AG04449 (cell line): ENCODE measurements at regions not wholly inside any gene's neighbourhood (a gene's known extent, or its start where the extent isn't known, plus 50 kb on each side); places are given as distances from the start of the nearest gene placed in this dataset.
A peak's percentile ranks its signal among the peaks of the same experiment; 100 is the strongest.
"Not testable (repeated sequence)": the region's sequence is repeated elsewhere in the genome, so short reads cannot be mapped to it uniquely, and the experiment has no call there.

Source experiments
- CTCF ChIA-PET: fragments of 350-600 bp; formaldehyde crosslinking; extraction: SDS; loops from one replicate; lab custom pipeline; 2021; ENCODE audit warnings: antibody characterized with exemption; lab: Yijun Ruan, JAX
- POLR2A ChIA-PET: fragments of 400-600, 350-600 bp; formaldehyde crosslinking; extraction: SDS; loops from one replicate; lab custom pipeline; 2020; ENCODE audit warnings: antibody characterized with exemption, inconsistent platforms; lab: Yijun Ruan, JAX
- DNase-seq: peaks from one replicate; pipeline ENCODE4 v3.0.0-alpha.2; 2010; ENCODE audit warnings: low read depth, low spot score
- H3K4me3 ChIP-seq: 2 replicates; pipeline ENCODE4 v1.5.1; 2011; ENCODE audit warnings: low read depth, mild to moderate bottlenecking, control low read depth, low read length
- CTCF ChIP-seq: IDR thresholded peaks from one replicate; pipeline ENCODE4 v1.5.1; 2011; ENCODE audit warnings: mild to moderate bottlenecking, moderate library complexity, low read length, control low read depth, inconsistent platforms; ENCODE audit not compliant: insufficient read depth; ENCODE audit errors: missing control alignments

GRCh38 chr6:144429753-144430152 is 144.6 kb downstream of the UTRN start:
- TF ChIP-seq CTCF, result no peak
- no peak for DNase-seq
- H3K4me3 ChIP-seq, result no peak overlapping the region
- ChIA-PET CTCF (interaction anchor here (0.8 to 1.1 kb wide), 2 partner anchors 10 to 323 kb away, joined by 3 read pairs; no protein-coding TSS in a partner anchor), POLR2A (no interaction called here)

- POLR2A ChIA-PET, DNase-seq, CTCF ChIA-PET, H3K4me3 ChIP-seq: not testable (repeated sequence)
Observed at GRCh38 chr6:144433446-144433845, 148.3 kb downstream of the UTRN start.

DNA sequence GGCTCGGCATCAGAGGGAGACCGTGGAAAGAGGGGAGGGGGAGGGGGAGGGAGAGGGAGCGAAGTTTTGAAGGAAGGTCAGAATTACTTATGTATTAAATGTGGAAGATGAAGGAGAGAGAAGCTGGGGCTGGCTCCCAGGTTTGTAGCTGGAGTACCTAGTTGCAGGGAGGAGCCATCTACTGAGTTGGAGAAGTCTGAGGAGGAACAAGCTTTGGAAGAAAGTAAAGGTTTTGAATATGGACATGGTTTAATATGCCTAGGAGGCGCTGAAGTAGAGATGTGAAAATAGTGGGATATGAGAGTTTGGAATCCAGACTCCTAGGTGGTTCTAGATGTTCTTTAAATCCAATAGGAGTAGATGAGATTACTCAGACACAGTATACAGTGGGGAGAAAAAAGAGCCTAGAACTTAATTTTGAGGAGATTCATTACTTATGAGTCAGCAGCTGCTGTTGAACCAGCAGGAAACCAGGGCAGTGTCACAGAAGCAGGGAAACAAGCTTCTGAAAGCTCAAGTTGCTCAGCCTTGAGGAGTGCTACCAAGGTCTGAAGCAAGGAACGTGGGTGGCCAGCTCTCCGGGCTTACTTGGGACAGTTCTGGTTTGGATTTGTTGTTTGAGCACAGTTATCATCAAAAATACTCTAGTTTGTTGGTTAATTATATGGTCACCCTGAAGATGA is 149.3 kb downstream of the UTRN start:
- DNase-seq, result peak; percentile 65
- TF ChIP-seq CTCF, result no peak
- H3K4me3 ChIP-seq, result no peak overlapping the region
- ChIA-PET CTCF (interaction anchor here (1.0 kb wide), 1 partner anchor 13 kb away, joined by 3 read pairs; no protein-coding TSS in a partner anchor), POLR2A (interaction anchor here (0.8 kb wide), 1 partner anchor 149 kb away, joined by 3 read pairs; no protein-coding TSS in a partner anchor)

GRCh38 chr6:144435602-144436426 is 150.7 kb downstream of the UTRN start:
- TF ChIP-seq CTCF, result no peak
- CTCF ChIA-PET, result no interaction called here
- no peak overlapping the region for H3K4me3 ChIP-seq
- POLR2A ChIA-PET, result no interaction called here
- DNase-seq, result no peak

GRCh38 chr6:144437105-144437504 is 152.0 kb downstream of the UTRN start:
- POLR2A ChIA-PET, result no interaction called here
- no peak for TF ChIP-seq CTCF
- CTCF ChIA-PET, result no interaction called here
- no peak for DNase-seq
- no peak overlapping the region for H3K4me3 ChIP-seq

DNA sequence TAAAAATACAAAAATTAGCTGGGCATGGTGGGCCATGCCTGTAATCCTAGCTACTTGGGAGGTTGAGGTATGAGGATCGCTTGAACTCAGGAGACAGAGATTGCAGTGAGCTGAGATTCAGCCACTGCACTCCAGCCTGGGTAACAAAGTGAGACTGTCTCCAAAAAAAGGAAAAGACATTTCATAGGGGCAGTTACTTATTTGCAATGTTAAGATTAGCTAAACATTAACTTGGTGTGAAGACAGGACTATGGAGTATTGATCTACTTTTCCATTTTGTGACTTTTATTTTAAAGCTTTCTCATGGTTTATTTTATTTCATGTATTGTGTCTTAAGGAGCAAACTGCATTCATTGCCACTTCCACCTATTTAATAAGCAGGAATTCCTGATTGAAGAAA is 153.0 kb downstream of the UTRN start:
- POLR2A ChIA-PET, result no interaction called here
- CTCF ChIA-PET, result interaction anchor here (0.9 kb wide), 1 partner anchor 45 kb away, joined by 3 read pairs; no protein-coding TSS in a partner anchor
- no peak for DNase-seq
- no peak for TF ChIP-seq CTCF
- no peak overlapping the region for H3K4me3 ChIP-seq
